K562 (cell line): ENCODE measurements at regions not wholly inside any gene's neighbourhood (a gene's known extent, or its start where the extent isn't known, plus 50 kb on each side); places are given as distances from the start of the nearest gene placed in this dataset.

ENCODE experiments used
- ATAC-seq: fragments of 200-7000 bp; cut with Tn5 transposase; 3 replicates; pipeline ENCODE4 v1.9.1; 2020; ENCODE audit warnings: moderate library complexity
- BruUV-seq: library from RNA; stranded (reverse); fragments of 400-500 nt; replicated peaks from 2 replicates; lab custom pipeline; 2021; lab: Mats Ljungman, UMichigan
- CTCF ChIA-PET: fragments of 300-600 bp; formaldehyde crosslinking; extraction: SDS; loops from one replicate; lab custom pipeline; 2021; ENCODE audit warnings: low intra/inter-chr PET ratio; lab: Yijun Ruan, JAX
- POLR2A ChIA-PET: fragments of 300-600, 350-650 bp; sonication (Branson Sonifier 250); formaldehyde crosslinking; extraction: SDS; loops from one replicate; lab custom pipeline; 2021; ENCODE audit warnings: antibody characterized with exemption, inconsistent platforms; lab: Yijun Ruan, JAX
- DNase-seq, 4 experiments: peaks; one replicate each; pipeline versions ENCODE4 v3.0.0 to v3.0.0-alpha.2; 2011 to 2018; ENCODE audit warnings: low spot score in 3 of 4, mixed read lengths in 3 of 4; ENCODE audit errors: extremely low read depth in 1 of 4
- FAIRE-seq: peaks from 2 replicates; lab custom pipeline; 2011; peaks lifted over from hg19 to GRCh38; lab: Jason Lieb, UNC
- H2AFZ ChIP-seq: 2 replicates; pipeline ENCODE4 v1.6.0; 2011; ENCODE audit warnings: low read depth, low read length, control low read depth, inconsistent platforms
- H3K27ac ChIP-seq: fragments of 200-600 bp; 3 replicates; pipeline ENCODE4 v1.8.0; 2011; ENCODE audit warnings: low read depth, mild to moderate bottlenecking, control low read depth, inconsistent platforms, low read length, moderate library complexity, mixed read lengths; ENCODE audit errors: extremely low read depth
- H3K27me3 ChIP-seq, 2 experiments: fragments of 300-600 bp in 1 of 2; 2 replicates in 1 of 2; 3 replicates in 1 of 2; pipeline versions ENCODE4 v1.6.0 to v1.8.0; 2011; ENCODE audit warnings: inconsistent platforms in 2 of 2, low read length in 2 of 2, mild to moderate bottlenecking in 1 of 2, mixed read lengths in 1 of 2, moderate library complexity in 1 of 2; ENCODE audit not compliant: control insufficient read depth in 2 of 2, insufficient read depth in 2 of 2
- H3K36me3 ChIP-seq: fragments of 300-600 bp; 3 replicates; pipeline ENCODE4 v1.8.0; 2011; ENCODE audit warnings: mild to moderate bottlenecking, low read length, inconsistent platforms; ENCODE audit not compliant: control insufficient read depth, insufficient read depth
- H3K4me1 ChIP-seq, 2 experiments: fragments of 200-600 bp in 1 of 2; replicated peaks in 1 of 2; 2 replicates in 1 of 2; 3 replicates in 1 of 2; pipeline versions ENCODE4 v1.5.1 to v1.8.0; 2011; ENCODE audit warnings: inconsistent platforms in 2 of 2, low read length in 2 of 2, mild to moderate bottlenecking in 1 of 2, mixed read lengths in 1 of 2, moderate library complexity in 1 of 2; ENCODE audit not compliant: control insufficient read depth in 2 of 2, insufficient read depth in 2 of 2
- H3K4me2 ChIP-seq: 2 replicates; pipeline ENCODE4 v1.6.1; 2011; ENCODE audit warnings: low read length, control low read depth, inconsistent platforms, mixed read lengths; ENCODE audit not compliant: insufficient read depth
- H3K4me3 ChIP-seq: fragments of 200-600 bp; sonication (generic), shearing (Covaris generic); 2 replicates; pipeline ENCODE4 v1.5.1; 2016; ENCODE audit warnings: control low read depth, inconsistent platforms
- H3K79me2 ChIP-seq: fragments of 200-600 bp; 3 replicates; pipeline ENCODE4 v1.8.0; 2011; ENCODE audit warnings: low read length, inconsistent platforms; ENCODE audit not compliant: control insufficient read depth, insufficient read depth
- H3K9ac ChIP-seq, 2 experiments: 2 replicates each; pipeline versions ENCODE4 v1.6.0 to v1.6.1; 2011; ENCODE audit warnings: low read depth in 2 of 2, low read length in 2 of 2, control low read depth in 1 of 2, inconsistent platforms in 1 of 2, mild to moderate bottlenecking in 1 of 2, mixed read lengths in 1 of 2; ENCODE audit not compliant: insufficient read depth in 1 of 2
- H3K9me1 ChIP-seq: one replicate; pipeline ENCODE4 v1.6.0; 2011; ENCODE audit warnings: inconsistent platforms, mild to moderate bottlenecking, low read length, moderate library complexity; ENCODE audit not compliant: control insufficient read depth, insufficient read depth
- H3K9me3 ChIP-seq: replicated peaks from 2 replicates; pipeline ENCODE4 v1.5.1; 2011; ENCODE audit warnings: low read depth, low read length, inconsistent platforms; ENCODE audit not compliant: control insufficient read depth, insufficient read depth
- H4K20me1 ChIP-seq: replicated peaks from 2 replicates; pipeline ENCODE4 v1.6.1; 2011; ENCODE audit warnings: low read length, inconsistent platforms, mixed read lengths; ENCODE audit not compliant: control insufficient read depth, insufficient read depth
- DNMT1 ChIP-seq: fragments of 450-650 bp; IDR thresholded peaks from 2 replicates; pipeline ENCODE4 v1.6.1; 2016; ENCODE audit warnings: antibody characterized with exemption, mild to moderate bottlenecking
- HDAC8 ChIP-seq: fragments of 450-650 bp; IDR thresholded peaks from 2 replicates; pipeline ENCODE4 v1.6.1; 2016; ENCODE audit warnings: mild to moderate bottlenecking, missing genetic modification characterization, moderate library complexity, missing compliant biosample characterization
- IRF2 ChIP-seq: sonication (generic); formaldehyde crosslinking; IDR thresholded peaks from 2 replicates; pipeline ENCODE4 v1.8.1; 2022; ENCODE audit warnings: mild to moderate bottlenecking, missing genetic modification reagents
- RBM25 ChIP-seq: fragments of 200-400 bp; formaldehyde crosslinking; IDR thresholded peaks from 2 replicates; pipeline ENCODE4 v1.6.1; 2018; ENCODE audit warnings: low read length, low read depth, moderate library complexity; ENCODE audit not compliant: severe bottlenecking
- ZNF12 ChIP-seq: sonication (generic); formaldehyde crosslinking; IDR thresholded peaks from 2 replicates; pipeline ENCODE4 v1.4.0; 2020; ENCODE audit warnings: mild to moderate bottlenecking, missing genetic modification reagents
- WGBS: fragments of 100-300 bp; shearing (Covaris generic); methylation state at CpG from one replicate; pipeline ENCODE4 v1.1.6; 2016; ENCODE audit warnings: low coverage, mixed read lengths; ENCODE audit not compliant: insufficient coverage; ENCODE audit errors: missing lambda C conversion rate; 5-methylcytosine and 5-hydroxymethylcytosine counted together
- in situ Hi-C: fragments of 300-500 bp; cut with MboI; formaldehyde crosslinking; loops from 4 replicates; pipeline ENCODE4 v1.15.0; 2018; ENCODE audit warnings: inconsistent platforms, mixed read lengths
- intact Hi-C: fragments of 100-400 bp; cut with micrococcal nuclease; formaldehyde crosslinking; loops from 2 replicates; pipeline ENCODE4 v1.14.2; 2022

DNA sequence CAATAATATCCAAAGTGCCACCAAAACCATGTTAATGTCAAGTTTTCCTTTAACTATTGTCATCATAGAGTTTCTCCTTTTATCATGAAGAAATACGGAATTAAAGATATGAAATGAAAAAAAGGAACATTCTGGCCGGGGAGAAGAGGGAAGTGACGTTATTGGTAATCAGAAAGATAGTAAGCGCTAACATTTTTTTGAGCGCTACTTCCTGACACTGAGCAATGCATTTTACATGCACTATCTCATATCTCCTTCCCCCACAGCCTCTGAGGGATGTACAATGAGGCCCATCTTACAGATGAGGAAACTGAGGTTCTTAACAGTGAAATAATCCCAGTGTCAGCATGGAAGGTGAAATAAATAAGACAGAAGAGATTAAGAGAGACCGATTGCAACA is 410.9 kb downstream of the SOX9 start:
- no peak overlapping the region for H3K4me3 ChIP-seq
- no peak for ATAC-seq
- H2AFZ ChIP-seq = no peak overlapping the region
- in situ Hi-C loops = loop anchor here (10.0 kb wide), 1 partner anchor 1897 kb away; no protein-coding TSS in a partner anchor
- H3K27me3 ChIP-seq = peaks cover 0 to 12% of the 10 kb centered on the region in 2 experiments; a peak in 3 of 5 replicates
- CTCF ChIA-PET = no interaction called here
- intact Hi-C loops = no loop called here
- FAIRE-seq = no peak
- H3K4me1 ChIP-seq = no peaks in the 10 kb centered on the region
- H3K9ac ChIP-seq = no peak overlapping the region
- H3K79me2 ChIP-seq = no peaks in the 10 kb centered on the region
- WGBS = 0% methylated on average over 6 of the region's 6 CpGs
- BruUV-seq = no TSS peak
- TF ChIP-seq RBM25 = peak; percentile 17
- TF ChIP-seq HDAC8 (tag) = no peak
- no peak overlapping the region for H3K27ac ChIP-seq
- no peaks in the 10 kb centered on the region for H3K9me1 ChIP-seq
- H4K20me1 ChIP-seq = no peaks in the 10 kb centered on the region
- H3K4me2 ChIP-seq = no peak overlapping the region
- POLR2A ChIA-PET = interaction anchor here (1.1 kb wide), 1 partner anchor 8 kb away, joined by 3 read pairs; no protein-coding TSS in a partner anchor
- DNase-seq = no peak
- no peaks in the 10 kb centered on the region for H3K36me3 ChIP-seq
- H3K9me3 ChIP-seq = no peaks in the 10 kb centered on the region

DNA sequence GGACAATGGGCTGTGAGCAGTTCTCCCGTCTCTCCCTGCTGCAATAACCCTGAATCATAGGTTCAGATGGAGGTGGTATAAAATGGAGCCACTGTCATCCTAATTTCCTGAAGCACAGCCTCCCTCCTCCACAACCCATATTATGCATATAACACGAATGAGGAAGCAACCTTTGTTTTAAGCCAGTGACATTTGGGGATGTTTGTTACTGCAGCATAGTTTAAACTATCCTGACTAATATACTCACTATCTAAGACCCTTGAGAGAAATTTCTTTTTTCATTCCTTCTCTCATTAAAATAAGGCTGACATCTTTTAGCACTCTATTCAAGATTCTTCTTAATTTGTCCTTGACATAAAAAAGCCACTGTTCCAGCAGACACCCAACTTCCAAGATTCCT is 413.4 kb downstream of the SOX9 start:
- WGBS = 0% methylated on average over 2 of the region's 2 CpGs
- in situ Hi-C loops (loop anchor here (10.0 kb wide), 1 partner anchor 1899 kb away; no protein-coding TSS in a partner anchor), intact Hi-C loops (no loop called here)
- ChIA-PET POLR2A (no interaction called here), CTCF (no interaction called here)
- H3K79me2 ChIP-seq = no peaks in the 10 kb centered on the region
- H3K4me3 ChIP-seq = no peak overlapping the region
- H3K4me2 ChIP-seq = no peak overlapping the region
- H3K9me3 ChIP-seq = no peaks in the 10 kb centered on the region
- DNase-seq = no peak
- H4K20me1 ChIP-seq = no peaks in the 10 kb centered on the region
- no peak for FAIRE-seq
- H3K9ac ChIP-seq = no peak overlapping the region
- no peak for ATAC-seq
- no TSS peak for BruUV-seq
- no peak overlapping the region for H3K27ac ChIP-seq
- no peak for TF ChIP-seq IRF2 (CRISPR knock-in tag)
- peak; percentile 88 for TF ChIP-seq ZNF12
- TF ChIP-seq DNMT1 = no peak
- no peaks in the 10 kb centered on the region for H3K36me3 ChIP-seq
- peaks cover 4 to 26% of the 10 kb centered on the region in 2 experiments; a peak in 3 of 5 replicates for H3K27me3 ChIP-seq
- no peak overlapping the region for H2AFZ ChIP-seq
- no peaks in the 10 kb centered on the region for H3K4me1 ChIP-seq
- no peaks in the 10 kb centered on the region for H3K9me1 ChIP-seq
